ENCODE measurements at regions not wholly inside any gene's neighbourhood (a gene's known extent, or its start where the extent isn't known, plus 50 kb on each side); places are given as distances from the start of the nearest gene placed in this dataset.

DNA sequence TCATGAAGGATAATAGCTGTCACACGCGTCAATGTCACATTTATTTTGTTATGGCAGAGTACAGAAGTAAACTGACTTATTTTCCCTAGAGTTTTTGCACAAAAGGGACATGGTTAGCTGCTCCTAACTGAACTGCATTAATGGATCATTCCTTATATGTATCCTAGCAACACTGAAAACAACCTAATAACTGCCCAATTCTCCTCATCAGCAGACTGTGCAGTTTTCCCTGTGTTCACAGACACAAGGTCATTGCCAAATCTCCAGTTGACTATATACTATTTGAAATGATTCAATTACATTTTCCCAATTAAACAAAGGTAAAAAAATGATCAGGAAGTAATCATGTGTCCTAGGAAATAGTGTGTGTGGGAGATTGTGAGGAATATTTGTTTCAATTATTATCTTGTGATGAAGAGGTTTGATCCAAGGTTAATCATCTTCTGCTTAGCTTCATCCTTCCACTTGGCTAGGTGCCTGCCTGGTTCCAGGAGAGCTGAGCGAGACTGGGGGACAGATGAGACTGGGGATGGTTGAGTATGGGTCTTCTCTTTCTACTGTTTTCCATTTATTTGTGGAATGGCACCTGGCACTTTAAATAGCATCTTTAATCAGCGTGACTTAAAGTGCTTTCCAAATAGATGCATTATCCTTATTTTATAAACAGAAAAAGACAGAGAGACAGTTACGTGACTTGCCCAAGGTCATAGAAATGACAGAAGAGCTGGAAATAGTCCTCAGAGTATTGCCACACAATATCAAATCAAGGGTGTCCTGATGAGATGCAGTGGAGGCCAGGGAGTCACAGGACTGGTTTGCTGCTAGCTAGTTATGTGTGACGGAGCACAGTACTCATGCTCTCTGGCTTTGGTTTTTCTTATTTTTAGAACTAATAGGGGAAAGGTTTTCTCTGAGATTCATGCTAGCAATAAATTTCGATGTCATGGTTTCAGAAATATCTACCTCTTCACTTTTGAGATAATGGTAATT is 335.6 kb downstream of the PIK3C3 start:
- Histone ChIP-seq H3K4me1 (no peaks in the 10 kb centered on the region), H3K27ac (no peak overlapping the region), H3K9me3 (no peaks in the 10 kb centered on the region), H3K27me3 (no peaks in the 10 kb centered on the region), H3K36me3 (no peaks in the 10 kb centered on the region), H3K4me3 (no peak overlapping the region)
- ATAC-seq: no peak
- intact Hi-C loops (cut with DNase I): no loop called here
- DNase-seq: no peak
- TF ChIP-seq, protein P1, sequence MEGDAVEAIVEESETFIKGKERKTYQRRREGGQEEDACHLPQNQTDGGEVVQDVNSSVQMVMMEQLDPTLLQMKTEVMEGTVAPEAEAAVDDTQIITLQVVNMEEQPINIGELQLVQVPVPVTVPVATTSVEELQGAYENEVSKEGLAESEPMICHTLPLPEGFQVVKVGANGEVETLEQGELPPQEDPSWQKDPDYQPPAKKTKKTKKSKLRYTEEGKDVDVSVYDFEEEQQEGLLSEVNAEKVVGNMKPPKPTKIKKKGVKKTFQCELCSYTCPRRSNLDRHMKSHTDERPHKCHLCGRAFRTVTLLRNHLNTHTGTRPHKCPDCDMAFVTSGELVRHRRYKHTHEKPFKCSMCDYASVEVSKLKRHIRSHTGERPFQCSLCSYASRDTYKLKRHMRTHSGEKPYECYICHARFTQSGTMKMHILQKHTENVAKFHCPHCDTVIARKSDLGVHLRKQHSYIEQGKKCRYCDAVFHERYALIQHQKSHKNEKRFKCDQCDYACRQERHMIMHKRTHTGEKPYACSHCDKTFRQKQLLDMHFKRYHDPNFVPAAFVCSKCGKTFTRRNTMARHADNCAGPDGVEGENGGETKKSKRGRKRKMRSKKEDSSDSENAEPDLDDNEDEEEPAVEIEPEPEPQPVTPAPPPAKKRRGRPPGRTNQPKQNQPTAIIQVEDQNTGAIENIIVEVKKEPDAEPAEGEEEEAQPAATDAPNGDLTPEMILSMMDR (IDR thresholded peaks at IDR 0.05): no peak
- TF ChIP-seq POLR2A (IDR thresholded peaks at IDR 0.05): no peak
- 64% methylated on average over 7 of the region's 7 CpGs for WGBS (ENCODE audit: insufficient coverage, low coverage, low lambda C conversion rate, missing lambda C conversion rate)

DNA sequence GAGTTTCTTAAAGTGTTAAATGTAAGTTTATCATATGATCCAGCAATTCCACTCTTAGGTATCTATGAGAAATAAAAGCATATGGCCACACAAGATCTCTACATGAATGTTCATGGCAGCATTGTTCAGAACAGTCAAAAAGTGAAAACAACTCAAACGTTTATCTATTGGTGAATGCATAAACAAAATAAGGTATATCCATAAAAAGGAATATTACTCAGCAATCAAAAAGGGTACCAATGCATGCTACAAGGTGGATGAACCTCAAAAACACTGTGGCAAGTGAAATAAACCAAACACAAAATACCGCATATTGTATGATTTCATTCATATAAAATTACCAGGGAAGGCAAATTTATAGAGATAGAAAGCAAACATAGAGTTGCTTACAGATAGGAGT is 337.6 kb downstream of the PIK3C3 start:
- no peak overlapping the region for H3K27ac ChIP-seq
- H3K36me3 ChIP-seq: no peaks in the 10 kb centered on the region
- WGBS (ENCODE audit: insufficient coverage, low coverage, low lambda C conversion rate, missing lambda C conversion rate): 79% methylated on average over 2 of the region's 2 CpGs
- no peak for DNase-seq
- no peaks in the 10 kb centered on the region for H3K9me3 ChIP-seq
- ATAC-seq: no peak
- no peaks in the 10 kb centered on the region for H3K27me3 ChIP-seq
- no peak overlapping the region for H3K4me3 ChIP-seq
- intact Hi-C loops (cut with DNase I): no loop called here
- H3K4me1 ChIP-seq: no peaks in the 10 kb centered on the region
- no peak for TF ChIP-seq POLR2A (IDR thresholded peaks at IDR 0.05)
- TF ChIP-seq, protein P1 (IDR thresholded peaks at IDR 0.05): no peak

DNA sequence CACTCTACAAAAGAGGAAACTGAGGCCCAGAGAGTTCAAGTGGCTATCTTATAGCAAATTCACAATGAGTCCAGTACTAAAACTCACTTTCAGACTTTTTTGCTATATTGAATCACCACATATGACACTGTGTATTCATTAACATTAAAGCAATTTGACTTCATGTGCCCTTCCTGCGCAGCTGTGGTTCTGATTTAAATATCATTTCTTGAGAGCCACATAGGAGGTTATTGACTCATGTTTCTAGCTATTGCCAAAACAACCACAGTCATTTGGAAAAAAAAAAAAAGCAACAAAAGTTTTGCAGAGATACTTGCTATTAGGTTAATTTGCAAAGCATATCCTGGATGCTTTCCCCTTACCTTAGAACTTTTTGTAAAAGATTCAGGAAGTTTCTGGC is 341.2 kb downstream of the PIK3C3 start:
- intact Hi-C loops (cut with DNase I): no loop called here
- TF ChIP-seq, protein P1 (IDR thresholded peaks at IDR 0.05): no peak
- TF ChIP-seq POLR2A (IDR thresholded peaks at IDR 0.05): no peak
- DNase-seq: no peak
- H3K27me3 ChIP-seq: no peaks in the 10 kb centered on the region
- no peaks in the 10 kb centered on the region for H3K4me1 ChIP-seq
- no peak for ATAC-seq
- WGBS (ENCODE audit: insufficient coverage, low coverage, low lambda C conversion rate, missing lambda C conversion rate): 100% methylated on average over 1 of the region's 1 CpG
- H3K9me3 ChIP-seq: no peaks in the 10 kb centered on the region
- H3K27ac ChIP-seq: no peak overlapping the region
- no peak overlapping the region for H3K4me3 ChIP-seq
- no peaks in the 10 kb centered on the region for H3K36me3 ChIP-seq

DNA sequence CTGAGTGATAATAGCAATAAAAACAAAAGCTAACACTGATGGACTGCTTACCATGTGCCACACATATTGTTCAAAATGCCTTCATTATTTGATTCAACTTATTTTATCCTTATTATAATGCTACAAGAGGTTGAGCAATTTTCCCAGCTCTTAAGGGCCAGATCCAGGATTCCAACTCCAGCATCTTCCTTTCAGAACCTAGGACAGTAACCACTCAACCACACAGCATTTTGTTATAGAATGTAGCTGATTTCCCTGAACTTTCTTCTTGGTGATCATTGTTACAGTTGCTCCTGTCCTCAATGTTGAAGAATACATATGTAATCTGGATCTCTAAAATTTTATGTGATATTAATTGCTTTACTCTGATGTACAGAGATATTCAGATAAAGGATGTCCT is 341.7 kb downstream of the PIK3C3 start:
- no peak for DNase-seq
- no peak for ATAC-seq
- TF ChIP-seq POLR2A (IDR thresholded peaks at IDR 0.05): no peak
- TF ChIP-seq, protein P1 (IDR thresholded peaks at IDR 0.05): no peak
- Histone ChIP-seq H3K36me3 (no peaks in the 10 kb centered on the region), H3K9me3 (no peaks in the 10 kb centered on the region), H3K4me3 (no peak overlapping the region), H3K27me3 (no peaks in the 10 kb centered on the region), H3K4me1 (no peaks in the 10 kb centered on the region), H3K27ac (no peak overlapping the region)
- intact Hi-C loops (cut with DNase I): no loop called here
